Neural cell (in vitro differentiated cells): ENCODE measurements at regions not wholly inside any gene's neighbourhood (a gene's known extent, or its start where the extent isn't known, plus 50 kb on each side); places are given as distances from the start of the nearest gene placed in this dataset.

Experiments used
- H2AFZ ChIP-seq: fragments of 200-600, 300-800 bp; sonication (generic), shearing (Covaris generic); 2 replicates; pipeline ENCODE4 v1.6.0; 2014; ENCODE audit warnings: low read depth, mild to moderate bottlenecking, antibody characterized with exemption, low read length, moderate library complexity
- H3F3A ChIP-seq: fragments of 200-600 bp; shearing (Covaris generic); 2 replicates; pipeline ENCODE4 v1.6.1; 2016; ENCODE audit warnings: mild to moderate bottlenecking, moderate library complexity, mixed read lengths, antibody characterized with exemption, low read length; ENCODE audit not compliant: insufficient read depth, poor library complexity, severe bottlenecking
- H3K27ac ChIP-seq: fragments of 200-600, 300-800 bp; sonication (generic), shearing (Covaris generic); 2 replicates; pipeline ENCODE4 v1.5.1; 2014; ENCODE audit warnings: mild to moderate bottlenecking, low read length, moderate library complexity
- H3K27me3 ChIP-seq: fragments of 300-800, 200-600 bp; sonication (generic), shearing (Covaris generic); 2 replicates; pipeline ENCODE4 v1.6.0; 2014; ENCODE audit warnings: mild to moderate bottlenecking, low read depth, low read length, moderate library complexity; ENCODE audit not compliant: insufficient read depth
- H3K36me3 ChIP-seq: fragments of 300-800, 200-600 bp; sonication (generic), shearing (Covaris generic); 2 replicates; pipeline ENCODE4 v1.5.1; 2014; ENCODE audit warnings: mild to moderate bottlenecking, antibody characterized with exemption, low read length, moderate library complexity; ENCODE audit not compliant: insufficient read depth
- H3K4me2 ChIP-seq: fragments of 300-800, 200-600 bp; sonication (generic), shearing (Covaris generic); 2 replicates; pipeline ENCODE4 v1.6.0; 2014; ENCODE audit warnings: mild to moderate bottlenecking, low read length
- H3K4me3 ChIP-seq: fragments of 300-800, 200-600 bp; sonication (generic), shearing (Covaris generic); 2 replicates; pipeline ENCODE4 v1.5.1; 2014; ENCODE audit warnings: mild to moderate bottlenecking, low read length, moderate library complexity
- H3K79me2 ChIP-seq: fragments of 200-600 bp; shearing (Covaris generic); replicated peaks from 2 replicates; pipeline ENCODE4 v1.6.0; 2014; ENCODE audit warnings: mild to moderate bottlenecking, low read length, moderate library complexity; ENCODE audit not compliant: insufficient read depth
- H3K9ac ChIP-seq: fragments of 300-800, 200-600 bp; sonication (generic), shearing (Covaris generic); 2 replicates; pipeline ENCODE4 v1.6.1; 2016; ENCODE audit warnings: mild to moderate bottlenecking, low read length, mixed read lengths
- H3K9me2 ChIP-seq: fragments of 200-600 bp; shearing (Covaris generic); 2 replicates; pipeline ENCODE4 v1.6.1; 2016; ENCODE audit warnings: mild to moderate bottlenecking, low read length, mixed read lengths; ENCODE audit not compliant: insufficient read depth
- H3K9me3 ChIP-seq: fragments of 200-600, 300-800 bp; sonication (generic), shearing (Covaris generic); 2 replicates; pipeline ENCODE4 v1.6.1; 2016; ENCODE audit warnings: mild to moderate bottlenecking, mixed run types, low read length, moderate library complexity, mixed read lengths
- H4K20me1 ChIP-seq: fragments of 200-600 bp; shearing (Covaris generic); 2 replicates; pipeline ENCODE4 v1.6.1; 2016; ENCODE audit warnings: mild to moderate bottlenecking, mixed run types; ENCODE audit not compliant: insufficient read depth
- CTCF ChIP-seq: fragments of 450-650 bp; IDR thresholded peaks from 2 replicates; pipeline ENCODE4 v1.5.1; 2014; ENCODE audit warnings: antibody characterized with exemption, mild to moderate bottlenecking, moderate library complexity; ENCODE audit not compliant: poor library complexity, severe bottlenecking
- EP300 ChIP-seq: fragments of 450-650 bp; conservative IDR thresholded peaks from 2 replicates; pipeline ENCODE4 v1.6.1; 2014; ENCODE audit warnings: antibody characterized with exemption, mild to moderate bottlenecking, moderate library complexity; ENCODE audit not compliant: poor library complexity, severe bottlenecking
- EZH2 ChIP-seq: fragments of 200-600, 300-800 bp; shearing (Covaris generic), sonication (generic); IDR thresholded peaks from 2 replicates; pipeline ENCODE4 v1.6.1; 2014; ENCODE audit warnings: antibody characterized with exemption, low read length, borderline replicate concordance, mild to moderate bottlenecking; ENCODE audit not compliant: insufficient read depth, poor library complexity, severe bottlenecking
- MXI1 ChIP-seq: fragments of 450-650 bp; conservative IDR thresholded peaks from 2 replicates; pipeline ENCODE4 v1.6.1; 2014; ENCODE audit warnings: antibody characterized with exemption, mild to moderate bottlenecking; ENCODE audit not compliant: poor library complexity, severe bottlenecking
- POLR2AphosphoS5 ChIP-seq: IDR thresholded peaks from 2 replicates; pipeline ENCODE4 v1.6.1; 2012
- RAD21 ChIP-seq: fragments of 450-650 bp; conservative IDR thresholded peaks from 2 replicates; pipeline ENCODE4 v1.6.1; 2014; ENCODE audit warnings: antibody characterized with exemption, mild to moderate bottlenecking, moderate library complexity
- SMC3 ChIP-seq: fragments of 450-650 bp; conservative IDR thresholded peaks from 2 replicates; pipeline ENCODE4 v1.6.1; 2014; ENCODE audit warnings: antibody characterized with exemption, mild to moderate bottlenecking, moderate library complexity; ENCODE audit not compliant: poor library complexity
- TAF1 ChIP-seq: IDR thresholded peaks from 2 replicates; pipeline ENCODE4 v1.6.1; 2012; ENCODE audit warnings: low read depth
- TF ChIP-seq, protein P1 (sequence below): IDR thresholded peaks from 2 replicates; pipeline ENCODE4 v1.6.1; 2012; ENCODE audit warnings: borderline replicate concordance

- H3K9ac ChIP-seq = no peak overlapping the region
- no peaks in the 10 kb centered on the region for H3K9me3 ChIP-seq
- TF ChIP-seq MXI1 (no peak), POLR2AphosphoS5 (peak; percentile 51), TAF1 (no peak), RAD21 (no peak), CTCF (no peak), EZH2 (no peak), EP300 (peak; percentile 89)
- TF ChIP-seq, protein P1, sequence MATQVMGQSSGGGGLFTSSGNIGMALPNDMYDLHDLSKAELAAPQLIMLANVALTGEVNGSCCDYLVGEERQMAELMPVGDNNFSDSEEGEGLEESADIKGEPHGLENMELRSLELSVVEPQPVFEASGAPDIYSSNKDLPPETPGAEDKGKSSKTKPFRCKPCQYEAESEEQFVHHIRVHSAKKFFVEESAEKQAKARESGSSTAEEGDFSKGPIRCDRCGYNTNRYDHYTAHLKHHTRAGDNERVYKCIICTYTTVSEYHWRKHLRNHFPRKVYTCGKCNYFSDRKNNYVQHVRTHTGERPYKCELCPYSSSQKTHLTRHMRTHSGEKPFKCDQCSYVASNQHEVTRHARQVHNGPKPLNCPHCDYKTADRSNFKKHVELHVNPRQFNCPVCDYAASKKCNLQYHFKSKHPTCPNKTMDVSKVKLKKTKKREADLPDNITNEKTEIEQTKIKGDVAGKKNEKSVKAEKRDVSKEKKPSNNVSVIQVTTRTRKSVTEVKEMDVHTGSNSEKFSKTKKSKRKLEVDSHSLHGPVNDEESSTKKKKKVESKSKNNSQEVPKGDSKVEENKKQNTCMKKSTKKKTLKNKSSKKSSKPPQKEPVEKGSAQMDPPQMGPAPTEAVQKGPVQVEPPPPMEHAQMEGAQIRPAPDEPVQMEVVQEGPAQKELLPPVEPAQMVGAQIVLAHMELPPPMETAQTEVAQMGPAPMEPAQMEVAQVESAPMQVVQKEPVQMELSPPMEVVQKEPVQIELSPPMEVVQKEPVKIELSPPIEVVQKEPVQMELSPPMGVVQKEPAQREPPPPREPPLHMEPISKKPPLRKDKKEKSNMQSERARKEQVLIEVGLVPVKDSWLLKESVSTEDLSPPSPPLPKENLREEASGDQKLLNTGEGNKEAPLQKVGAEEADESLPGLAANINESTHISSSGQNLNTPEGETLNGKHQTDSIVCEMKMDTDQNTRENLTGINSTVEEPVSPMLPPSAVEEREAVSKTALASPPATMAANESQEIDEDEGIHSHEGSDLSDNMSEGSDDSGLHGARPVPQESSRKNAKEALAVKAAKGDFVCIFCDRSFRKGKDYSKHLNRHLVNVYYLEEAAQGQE = peak; percentile 49
- H3K27ac ChIP-seq = peak overlapping the region; percentile 56
- no peaks in the 10 kb centered on the region for H3K9me2 ChIP-seq
- no peaks in the 10 kb centered on the region for H3K27me3 ChIP-seq
- no peaks in the 10 kb centered on the region for H3F3A ChIP-seq
- H3K4me2 ChIP-seq = no peak overlapping the region
- H3K79me2 ChIP-seq = no peaks in the 10 kb centered on the region
- no peaks in the 10 kb centered on the region for H3K36me3 ChIP-seq
- H3K4me3 ChIP-seq = no peak overlapping the region
- H2AFZ ChIP-seq = no peak overlapping the region
- H4K20me1 ChIP-seq = no peaks in the 10 kb centered on the region
Measured at GRCh38 chr3:117171124-117171523, 461.5 kb downstream of the TUSC7 start.

DNA sequence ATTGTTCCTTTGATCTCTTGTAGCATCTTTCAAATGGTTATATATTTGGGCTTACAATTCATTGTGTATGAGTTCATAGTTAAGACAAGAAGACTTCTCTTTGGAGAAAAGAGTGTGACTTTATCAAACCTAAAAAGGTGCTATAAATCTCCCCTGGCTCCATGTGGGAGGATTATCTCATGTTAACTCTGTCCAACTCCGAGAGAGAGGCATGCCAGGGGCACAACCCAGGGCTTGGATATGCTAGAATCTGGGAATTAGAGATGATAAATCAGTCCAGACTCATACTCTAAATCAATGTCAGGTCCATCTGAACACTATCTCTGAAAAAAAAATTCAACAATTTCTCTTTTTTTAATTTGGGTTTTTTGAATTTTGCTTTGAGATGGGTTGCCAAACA lies 462.8 kb downstream of the TUSC7 start:
- Histone ChIP-seq H4K20me1 (no peaks in the 10 kb centered on the region), H2AFZ (no peak overlapping the region), H3K27me3 (no peaks in the 10 kb centered on the region), H3K9me2 (no peaks in the 10 kb centered on the region), H3K27ac (peak overlapping the region; percentile 56), H3F3A (no peaks in the 10 kb centered on the region), H3K4me2 (no peak overlapping the region), H3K79me2 (no peaks in the 10 kb centered on the region), H3K36me3 (no peaks in the 10 kb centered on the region), H3K9ac (no peak overlapping the region), H3K4me3 (no peak overlapping the region), H3K9me3 (no peaks in the 10 kb centered on the region)
- no peak for TF ChIP-seq SMC3

- H3K36me3 ChIP-seq = no peaks in the 10 kb centered on the region
- H3K79me2 ChIP-seq = no peaks in the 10 kb centered on the region
- TF ChIP-seq RAD21 (no peak), SMC3 (no peak), TAF1 (no peak), CTCF (no peak), POLR2AphosphoS5 (peak; percentile 23), EP300 (no peak)
- TF ChIP-seq, protein P1 = no peak
- H3K9me2 ChIP-seq = no peaks in the 10 kb centered on the region
- H3K9ac ChIP-seq = no peak overlapping the region
- H3K4me3 ChIP-seq = no peak overlapping the region
- no peaks in the 10 kb centered on the region for H3F3A ChIP-seq
- H3K27ac ChIP-seq = no peak overlapping the region
- H2AFZ ChIP-seq = no peak overlapping the region
- H3K4me2 ChIP-seq = no peak overlapping the region
- H3K9me3 ChIP-seq = no peaks in the 10 kb centered on the region
- no peaks in the 10 kb centered on the region for H4K20me1 ChIP-seq
- no peaks in the 10 kb centered on the region for H3K27me3 ChIP-seq
Measured at GRCh38 chr3:117181222-117181621, 471.6 kb downstream of the TUSC7 start.
